HG03066 (cell line): ENCODE measurements at regions not wholly inside any gene's neighbourhood (a gene's known extent, or its start where the extent isn't known, plus 50 kb on each side); places are given as distances from the start of the nearest gene placed in this dataset.

Source experiments
- ATAC-seq: cut with Tn5 transposase; IDR thresholded peaks from one replicate; pipeline ENCODE4 v1.9.1; 2021; ENCODE audit warnings: low read depth; ENCODE audit not compliant: unreplicated experiment

DNA sequence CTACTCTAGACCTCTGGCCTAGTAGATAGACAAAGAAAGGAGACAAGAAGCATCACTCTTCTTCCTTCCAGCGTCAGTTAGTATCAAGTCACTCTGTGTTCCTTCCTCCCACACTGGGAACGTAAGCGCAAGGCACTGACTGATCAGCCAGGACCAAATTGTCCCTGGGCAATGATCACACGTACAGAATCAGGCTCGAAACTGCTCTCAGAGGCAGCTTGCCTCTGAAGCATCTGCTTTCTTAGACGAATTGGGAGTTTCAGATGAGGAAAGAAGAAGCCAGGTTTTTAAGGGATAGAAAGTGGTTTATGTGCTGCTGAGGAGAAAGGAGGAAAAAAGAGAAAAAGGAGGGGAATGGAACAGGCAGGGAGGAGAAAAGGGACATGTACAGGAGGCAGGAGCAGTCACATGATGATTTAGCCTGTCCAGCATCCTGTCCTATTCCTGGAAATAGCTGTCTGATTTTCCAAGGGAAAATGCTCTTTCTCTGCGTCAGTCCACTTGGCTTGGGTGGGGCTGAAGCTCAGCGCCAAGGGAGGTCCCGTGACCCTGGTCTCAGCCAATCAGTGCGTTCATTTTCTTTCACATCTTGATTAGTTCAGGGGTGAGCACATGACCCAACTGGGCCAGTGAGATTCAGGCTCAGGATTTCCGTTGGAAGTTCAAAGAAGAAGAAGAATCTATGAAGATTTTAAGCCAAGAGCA, 102.0 kb upstream of the PRICKLE2 start:
- no peak for ATAC-seq

DNA sequence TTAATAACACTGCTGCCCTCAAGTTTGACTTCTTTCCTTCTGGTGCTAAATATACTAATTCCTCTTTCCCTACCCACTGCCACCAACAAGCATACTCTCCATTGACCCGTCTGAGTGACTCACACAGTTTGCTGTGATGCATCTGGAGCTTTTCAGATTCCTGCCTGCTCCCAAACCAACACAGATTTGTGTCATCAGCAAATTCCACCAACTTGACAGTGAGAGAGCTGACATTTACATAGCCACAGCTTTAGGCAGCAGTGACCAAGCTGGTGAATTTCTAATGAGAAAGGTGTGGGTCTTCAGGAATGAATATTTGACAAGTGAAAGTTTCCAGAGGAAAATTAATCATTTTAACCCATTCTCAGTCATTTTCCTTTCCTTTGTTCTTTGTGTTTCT, 96.5 kb upstream of the PRICKLE2 start:
- no peak for ATAC-seq

DNA sequence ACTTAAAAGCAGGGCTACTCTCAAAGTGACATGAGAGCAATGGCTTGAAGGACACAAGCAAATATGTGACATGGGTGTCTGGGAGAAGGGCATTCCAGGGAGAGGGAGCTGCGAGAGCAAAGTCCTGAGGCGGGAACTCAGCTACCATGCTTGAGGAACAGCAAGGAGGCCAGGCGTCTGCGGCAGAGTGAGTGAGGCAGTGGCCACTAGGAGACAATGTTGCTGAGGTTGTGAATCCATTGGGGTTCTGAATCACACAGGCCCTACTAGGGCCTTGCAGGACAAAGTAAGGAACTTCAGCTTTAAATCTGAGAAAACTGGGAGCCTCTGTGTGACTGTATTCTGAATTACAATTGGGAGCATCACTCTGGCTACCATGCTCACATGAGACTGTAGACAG, 94.1 kb upstream of the PRICKLE2 start:
- no peak for ATAC-seq

DNA sequence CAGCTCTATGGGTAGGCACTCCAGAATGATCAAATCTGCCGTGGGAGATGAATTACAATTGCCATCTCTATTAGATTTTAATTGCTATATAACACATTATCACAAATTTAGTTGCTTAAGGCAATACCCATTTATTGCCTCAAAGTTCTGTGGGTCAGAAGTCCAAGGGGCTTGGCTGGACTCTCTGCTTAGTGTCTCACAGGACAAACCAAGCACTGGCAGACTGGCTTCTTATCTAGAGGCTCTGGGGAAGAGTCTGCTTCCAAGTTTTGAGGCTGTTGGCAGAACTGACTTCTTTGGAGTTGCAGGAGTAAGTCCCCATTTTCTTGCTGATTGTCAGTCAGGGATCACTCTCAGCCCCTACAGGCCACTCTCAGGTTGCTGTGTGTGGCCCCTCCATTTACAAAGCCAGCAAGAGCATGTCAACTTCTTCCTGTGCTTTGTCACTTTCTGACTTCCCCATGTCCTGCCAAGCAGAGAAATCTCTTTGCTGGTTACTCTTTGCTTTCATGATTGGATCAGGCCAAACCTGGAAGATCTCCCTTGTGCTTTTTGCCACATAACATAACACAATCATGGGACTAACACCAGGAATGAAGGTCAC, 93.5 kb upstream of the PRICKLE2 start:
- no peak for ATAC-seq

DNA sequence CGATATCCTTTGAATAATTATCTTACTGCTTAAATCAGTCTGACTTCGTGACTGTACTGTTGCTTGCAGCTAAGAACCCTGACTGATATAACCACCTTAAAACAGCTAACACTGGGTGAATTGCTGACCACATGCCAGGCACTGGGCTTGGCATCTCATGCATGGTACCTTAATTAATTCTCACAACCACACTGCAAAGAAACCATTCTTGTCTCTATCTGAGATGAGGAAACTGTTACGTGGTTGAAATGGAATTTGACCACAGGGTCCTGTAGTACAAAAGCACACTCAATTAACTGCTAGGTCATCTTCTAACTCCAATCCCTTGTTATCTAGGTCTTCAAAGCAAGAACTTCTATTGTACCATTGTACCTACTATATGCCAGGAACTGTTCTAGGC, 92.7 kb upstream of the PRICKLE2 start:
- no peak for ATAC-seq

DNA sequence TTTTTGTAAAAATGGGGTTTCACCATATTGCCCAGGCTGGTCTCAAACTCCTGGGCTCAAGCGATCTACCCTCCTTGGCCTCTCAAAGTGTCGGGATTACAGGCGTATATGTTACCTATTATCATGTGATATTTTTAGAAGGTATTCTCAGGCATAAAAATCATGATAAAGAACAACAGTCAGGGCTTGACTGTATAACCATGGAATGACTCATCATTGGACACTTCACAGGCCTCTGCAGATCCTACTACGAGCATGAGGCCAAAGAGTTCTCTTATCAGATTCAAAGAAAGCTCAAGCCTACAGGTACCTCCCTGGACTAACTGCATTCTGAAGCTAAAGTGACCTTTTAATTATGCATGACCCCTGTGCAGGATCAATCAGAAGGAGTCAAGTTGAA, 91.7 kb upstream of the PRICKLE2 start:
- no peak for ATAC-seq

DNA sequence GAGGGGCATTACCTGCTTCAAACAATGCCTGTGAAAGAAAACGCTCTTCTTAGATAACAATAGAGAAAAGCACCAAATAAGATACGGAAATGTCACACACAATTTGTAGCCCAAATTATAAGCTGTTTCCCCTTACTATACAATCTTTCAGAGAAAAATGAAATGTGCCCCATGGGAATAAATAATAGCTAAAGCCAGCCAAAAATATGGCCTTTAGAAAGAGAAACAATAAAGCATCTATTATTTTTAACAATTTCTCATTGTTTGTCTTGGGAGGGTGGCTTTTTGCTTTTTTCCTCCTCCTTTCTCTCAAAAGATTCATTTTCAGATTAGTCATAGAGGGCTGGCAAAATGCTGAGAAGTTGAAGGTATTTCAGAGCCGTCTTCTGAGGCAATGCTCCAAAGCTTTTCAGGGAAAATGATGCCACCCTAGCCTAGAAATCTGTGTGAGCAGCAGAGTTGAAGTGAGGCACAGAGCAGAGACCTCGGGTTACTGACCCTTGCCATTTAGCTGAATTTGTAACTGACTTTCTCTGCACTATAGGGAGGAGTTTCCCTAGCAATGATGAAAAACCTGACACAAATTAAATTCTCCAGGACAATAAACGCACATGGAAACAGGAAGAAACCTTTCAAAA, 86.3 kb upstream of the PRICKLE2 start:
- ATAC-seq = no peak

DNA sequence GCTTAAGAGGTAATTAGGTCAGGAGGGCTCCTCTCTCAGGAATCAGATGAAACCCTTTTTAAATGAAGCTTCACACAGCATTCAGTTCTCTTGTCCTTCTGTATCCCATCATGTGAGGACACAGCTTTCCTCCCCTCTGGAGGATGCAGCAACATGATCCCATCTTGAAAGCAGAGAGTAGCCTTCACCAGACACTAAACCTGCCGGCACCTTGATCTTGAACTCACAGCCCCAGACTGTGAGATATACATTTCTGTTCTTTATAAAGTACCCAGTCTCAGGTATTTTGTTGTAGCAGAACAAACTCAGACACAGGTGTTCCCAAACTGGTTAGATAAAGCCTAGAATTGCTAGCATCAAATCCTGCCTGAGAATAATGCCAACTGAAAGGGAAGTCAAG, 83.7 kb upstream of the PRICKLE2 start:
- ATAC-seq = no peak

DNA sequence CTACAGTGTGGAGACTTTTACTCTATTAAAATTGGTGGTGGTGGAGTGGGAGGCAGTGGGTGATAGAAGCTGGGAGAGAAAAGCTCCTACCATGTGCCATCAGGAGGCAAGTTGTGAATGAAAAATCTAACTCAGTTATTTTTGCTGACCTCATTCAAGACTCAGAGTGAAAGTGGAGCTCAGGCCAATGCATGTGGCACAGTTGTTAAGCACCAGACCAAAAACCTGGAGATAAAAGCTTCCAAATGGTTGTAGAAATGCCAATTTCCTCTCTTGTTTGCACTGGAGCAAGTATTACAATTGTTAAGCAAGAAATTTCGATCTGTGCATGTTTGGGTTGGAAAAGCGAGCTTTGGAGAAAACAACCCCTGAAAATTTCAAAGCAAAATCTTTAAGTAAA, 81.5 kb upstream of the PRICKLE2 start:
- ATAC-seq = no peak

DNA sequence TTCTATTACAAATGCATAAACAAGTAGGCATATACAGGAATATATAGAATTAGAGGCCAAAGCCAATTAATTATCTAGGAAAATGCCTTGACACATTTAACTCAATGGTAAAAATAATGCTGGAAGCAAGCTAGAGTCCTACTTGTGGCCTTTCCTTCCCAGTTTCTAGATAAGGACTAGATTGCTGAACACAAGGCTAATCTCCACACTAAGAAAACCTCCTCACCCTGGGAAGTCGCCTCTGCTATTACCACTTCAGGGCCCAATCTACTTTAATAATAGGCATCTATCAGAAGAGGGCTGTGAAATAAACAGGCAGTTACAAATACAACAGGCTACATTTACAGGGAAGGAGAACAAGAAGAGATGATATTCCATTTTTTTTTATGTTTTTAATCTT, 80.5 kb upstream of the PRICKLE2 start:
- no peak for ATAC-seq

DNA sequence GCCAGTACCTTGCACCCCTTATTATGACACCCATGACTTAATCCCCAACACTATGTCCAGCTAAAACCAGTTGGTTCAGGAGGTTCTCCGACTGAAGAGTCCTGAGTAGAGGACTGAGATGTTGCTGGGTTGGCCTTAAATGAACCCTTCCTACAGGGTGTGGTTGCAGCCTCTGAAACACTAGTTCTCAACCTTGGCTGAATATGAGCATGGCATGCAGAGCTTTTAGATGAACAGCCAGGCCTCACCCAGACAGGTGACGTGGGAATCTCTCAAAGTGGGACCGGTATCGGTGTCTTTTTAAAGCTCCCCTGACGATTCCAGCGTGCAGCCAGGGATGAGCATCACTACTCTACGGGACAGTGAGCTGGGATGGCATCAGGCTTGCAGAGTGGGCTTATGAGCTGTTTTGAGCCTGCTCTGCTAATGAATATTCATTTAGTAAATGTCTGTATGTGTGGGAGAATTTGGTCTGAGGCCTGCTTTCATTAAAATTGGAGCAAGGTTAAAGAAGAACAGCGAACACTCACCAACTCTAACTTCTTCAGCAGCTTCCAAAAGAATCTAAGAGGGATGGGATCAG, 79.7 kb upstream of the PRICKLE2 start:
- ATAC-seq = no peak

DNA sequence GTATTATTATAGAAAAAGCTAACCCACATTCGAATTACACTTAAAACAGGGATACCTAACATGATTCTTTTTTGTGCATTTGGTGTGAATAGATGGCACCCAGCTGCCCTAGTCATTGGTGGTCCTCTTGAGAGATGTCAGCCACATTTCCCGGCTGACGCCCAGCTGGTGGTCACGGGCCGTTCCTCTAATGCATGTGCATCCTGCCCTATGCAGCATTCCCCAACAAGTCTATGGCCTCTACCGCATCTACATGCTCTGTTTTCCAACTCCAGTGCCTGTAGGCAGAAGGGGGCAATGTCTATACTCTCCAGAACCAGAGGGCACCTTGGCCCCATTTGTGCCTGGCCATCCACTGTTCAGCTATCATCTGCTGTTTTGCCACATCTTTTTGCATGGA, 78.6 kb upstream of the PRICKLE2 start:
- ATAC-seq = no peak

DNA sequence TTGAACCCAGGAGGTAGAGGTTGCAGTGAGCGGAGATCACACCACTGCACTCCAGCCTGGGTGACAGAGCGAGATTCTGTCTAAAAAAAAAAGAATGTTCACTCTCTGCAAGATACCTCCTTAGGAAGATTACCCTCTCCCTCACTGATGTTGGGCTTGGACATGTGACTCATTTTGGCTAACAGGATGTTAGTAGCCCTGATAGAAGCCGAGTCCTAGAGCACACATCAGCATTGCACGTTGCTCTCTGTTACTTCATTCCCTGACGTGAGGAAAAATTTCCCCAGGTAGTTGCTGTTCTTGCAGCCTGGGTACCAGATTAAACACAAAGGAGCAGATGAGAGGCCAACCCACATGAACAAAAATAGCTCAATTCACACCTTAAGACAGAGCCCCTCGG, 78.1 kb upstream of the PRICKLE2 start:
- no peak for ATAC-seq

DNA sequence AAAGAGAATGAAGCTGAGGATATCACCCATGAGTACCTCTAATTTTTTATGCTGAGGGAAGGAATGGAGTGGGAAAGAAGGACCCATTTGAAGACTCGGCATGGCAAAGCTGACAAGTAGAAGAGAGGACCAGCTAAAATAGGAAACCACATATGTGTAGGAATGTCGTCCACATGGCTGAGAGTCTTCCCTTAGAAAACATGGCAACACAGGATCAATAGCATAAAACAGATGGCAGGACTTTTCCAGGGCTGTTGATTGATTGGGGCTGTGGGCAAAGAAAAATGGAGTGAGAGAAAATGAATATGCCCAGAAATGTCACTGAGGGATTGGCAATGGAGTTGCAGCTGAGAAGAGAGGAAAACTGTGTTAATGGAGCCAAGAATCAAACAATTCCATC, 76.2 kb upstream of the PRICKLE2 start:
- ATAC-seq = no peak

DNA sequence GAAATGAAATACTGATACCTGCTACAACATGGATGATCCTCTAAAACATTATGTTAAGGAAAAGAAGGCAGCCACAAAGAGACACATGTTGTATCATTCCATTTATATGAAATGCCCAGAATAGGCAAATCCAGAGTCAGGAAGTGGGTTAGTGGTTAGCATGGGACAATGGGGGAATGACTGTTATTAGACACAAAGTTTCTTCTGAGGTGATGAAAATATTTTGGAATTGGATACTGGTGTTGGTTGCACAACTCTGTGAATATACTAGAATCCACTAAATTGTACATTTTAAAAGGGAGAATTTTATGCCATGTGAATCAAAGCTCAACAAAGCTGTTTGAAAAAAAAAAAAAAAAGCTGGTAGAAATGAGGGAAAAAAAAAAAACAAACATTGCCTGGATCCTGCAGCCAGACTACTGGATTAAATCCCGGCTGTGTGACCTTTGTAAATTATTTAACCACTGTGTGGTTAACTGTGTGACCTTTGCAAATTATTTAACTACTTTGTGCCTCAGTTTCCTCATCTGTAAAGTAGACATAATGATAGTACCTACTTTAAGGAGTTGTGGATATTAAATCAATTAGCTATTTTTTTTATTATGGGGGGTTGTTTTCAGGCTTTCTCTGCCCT, 75.6 kb upstream of the PRICKLE2 start:
- no peak for ATAC-seq

DNA sequence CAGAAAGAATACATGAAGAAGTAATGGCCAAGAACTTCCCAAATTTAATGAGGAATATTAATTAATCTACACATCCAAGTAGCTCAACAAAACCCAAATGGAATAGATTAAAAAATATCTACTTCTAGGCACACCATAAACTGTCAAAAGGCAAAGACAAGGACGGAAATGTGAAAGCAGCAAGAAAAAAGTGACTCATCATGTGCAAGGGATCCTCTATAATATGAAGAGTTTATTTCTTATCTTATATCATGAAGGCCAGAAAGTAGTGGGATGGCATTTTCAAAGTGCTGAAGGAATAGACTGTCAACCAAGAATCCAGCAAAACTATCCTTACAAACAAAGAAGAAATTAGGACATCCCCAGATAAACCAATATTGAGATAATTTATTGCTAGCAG, 73.9 kb upstream of the PRICKLE2 start:
- ATAC-seq = no peak

DNA sequence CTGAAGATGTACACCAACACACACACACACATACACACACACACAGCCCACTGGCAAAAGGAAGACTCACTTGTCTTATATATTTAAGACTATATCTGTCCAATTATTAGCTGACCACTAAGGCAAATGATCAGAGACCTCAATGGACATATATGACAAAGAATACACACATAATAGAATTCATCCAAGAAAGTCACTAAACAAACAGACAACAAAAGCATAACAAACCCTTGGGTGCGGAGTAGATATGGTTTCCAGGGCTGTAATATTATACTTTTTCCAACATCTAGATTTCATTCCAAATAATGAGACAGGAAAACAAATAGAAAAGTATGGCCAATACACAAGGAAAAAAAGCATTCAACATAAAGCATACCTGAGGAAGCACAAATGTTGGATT, 72.3 kb upstream of the PRICKLE2 start:
- no peak for ATAC-seq

DNA sequence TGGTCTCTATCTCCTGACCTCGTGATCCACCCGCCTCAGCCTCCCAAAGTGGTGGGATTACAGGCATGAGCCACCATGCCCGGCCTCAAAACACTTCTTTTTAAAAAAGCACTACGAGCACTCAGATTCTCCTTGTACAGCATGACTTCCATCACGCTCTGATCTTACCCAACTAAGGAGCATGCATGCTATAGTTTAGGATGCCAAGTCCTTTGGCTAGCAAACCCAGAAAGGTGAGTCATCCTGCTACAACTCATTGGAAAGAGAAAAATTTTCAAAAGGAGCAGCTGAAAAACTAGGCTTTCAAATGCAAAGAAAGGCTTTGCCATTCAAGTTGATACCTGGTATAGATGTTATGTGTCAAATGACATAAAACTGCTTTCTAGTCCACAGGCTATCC, 70.3 kb upstream of the PRICKLE2 start:
- ATAC-seq = no peak

DNA sequence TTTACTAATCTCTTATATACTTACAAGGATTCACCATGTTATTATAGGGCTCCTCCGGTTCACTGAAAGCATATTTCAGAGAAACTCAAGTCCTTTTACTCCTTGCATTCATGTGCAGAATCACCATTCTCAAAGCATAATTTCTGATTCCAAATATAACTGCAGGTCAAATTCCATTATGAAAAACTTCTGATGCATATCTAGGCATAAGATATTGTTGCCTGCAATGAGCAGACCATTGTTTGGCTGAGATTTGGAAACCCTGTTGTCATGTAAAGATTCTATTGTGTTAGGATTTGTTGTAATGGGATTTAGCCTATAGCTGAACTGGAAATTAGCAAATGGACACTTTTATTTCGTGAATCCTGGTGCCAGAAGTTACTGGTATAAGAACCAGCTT, 69.5 kb upstream of the PRICKLE2 start:
- no peak for ATAC-seq

DNA sequence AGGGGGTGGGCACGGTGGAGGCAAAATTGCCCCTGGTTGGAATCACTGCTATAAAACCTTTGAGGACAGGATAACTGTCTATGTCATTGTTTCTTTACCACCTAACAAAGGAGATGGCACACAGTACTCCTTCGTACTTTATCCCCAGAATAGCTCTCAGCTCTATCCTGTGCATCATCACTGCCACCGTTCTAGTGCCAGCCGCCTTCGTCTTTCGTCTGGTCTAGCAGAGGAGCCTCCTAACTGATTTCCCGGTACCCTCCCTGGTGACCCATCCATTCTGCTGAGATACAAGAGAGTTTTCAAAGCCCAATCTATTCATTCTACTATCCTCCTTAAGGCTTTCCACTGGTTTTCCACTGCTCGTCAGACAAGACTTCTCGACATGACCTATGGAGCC, 67.9 kb upstream of the PRICKLE2 start:
- ATAC-seq = no peak

DNA sequence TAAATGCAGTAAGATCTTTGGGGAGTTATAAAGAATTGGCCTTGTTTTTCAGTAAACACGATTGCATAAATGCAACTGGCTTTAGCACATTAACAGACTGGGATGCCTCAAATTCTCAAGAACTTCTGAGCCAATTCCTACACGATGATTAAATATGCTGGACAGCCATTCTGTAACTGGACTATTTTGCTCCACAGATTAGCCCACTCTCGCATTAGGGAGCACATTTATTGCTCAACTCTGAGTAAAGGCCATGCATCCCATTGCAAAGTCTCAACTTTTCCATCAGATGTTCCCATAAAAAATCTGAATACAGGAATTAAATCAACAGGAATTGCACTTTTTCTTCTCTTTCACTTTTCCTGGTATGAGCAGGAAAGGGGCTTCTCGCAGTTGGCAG, 66.7 kb upstream of the PRICKLE2 start:
- ATAC-seq = no peak
